ENCODE measurements at regions not wholly inside any gene's neighbourhood (a gene's known extent, or its start where the extent isn't known, plus 50 kb on each side); places are given as distances from the start of the nearest gene placed in this dataset.

DNA sequence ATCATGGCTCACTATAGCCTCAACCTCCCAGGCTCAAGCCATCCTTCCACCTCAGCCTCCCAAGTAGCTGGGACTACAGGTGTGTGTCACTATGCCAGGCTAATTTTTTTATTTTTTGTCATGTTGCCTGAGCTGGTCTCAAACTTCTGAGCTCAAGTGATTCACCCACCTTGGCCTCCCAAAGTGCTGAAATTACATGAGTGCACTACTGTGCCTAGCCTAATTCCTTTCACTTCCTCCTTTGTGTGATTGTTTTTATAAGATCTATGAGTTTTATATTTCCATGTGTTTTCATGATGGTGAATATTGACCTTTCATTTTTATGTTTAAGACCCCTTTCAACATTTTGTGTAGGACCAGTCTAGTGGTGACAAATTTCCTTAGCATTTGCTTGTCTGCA is 55.2 kb upstream of the IL12B start:
- Mint-ChIP-seq H3K36me3 (peaks cover 3 to 42% (median 14%) of the 10 kb centered on the region in 5 donors), H3K4me3 (no peak overlapping the region), H3K27ac (no peak overlapping the region), H3K27me3 (peaks cover 0 to 36% (median 4%) of the 10 kb centered on the region in 5 donors), H3K9me3 (peaks cover 23 to 100% (median 56%) of the 10 kb centered on the region in 11 donors), H3K4me1 (peaks cover 0 to 2% (median 0%) of the 10 kb centered on the region in 7 donors)
- no peak for DNase-seq
- POLR2A ChIA-PET, result no interaction called here
- intact Hi-C loops (cut with micrococcal nuclease), result no loop called here
- Histone ChIP-seq H3K27me3 (ENCODE audit: control insufficient read depth in 2 of 2, insufficient read depth in 2 of 2, low read length in 2 of 2) (no peaks in the 10 kb centered on the region), H3K4me3 (ENCODE audit: low read length) (no peak overlapping the region), H3K9me3 (ENCODE audit: control insufficient read depth in 2 of 3, low read length in 3 of 3) (peaks cover 0 to 29% (median 0%) of the 10 kb centered on the region in 3 experiments), H3K4me1 (ENCODE audit: control insufficient read depth in 2 of 2, insufficient read depth in 2 of 2, low read length in 2 of 2) (no peaks in the 10 kb centered on the region), H3K36me3 (ENCODE audit: control insufficient read depth in 2 of 3, insufficient read depth in 3 of 3, low read length in 3 of 3) (no peaks in the 10 kb centered on the region), H3K27ac (ENCODE audit: low read depth, low read length) (no peak overlapping the region)
- CTCF ChIA-PET, result no interaction called here
- no peak for ATAC-seq

- H3K4me1 ChIP-seq (ENCODE audit: control insufficient read depth in 2 of 2, insufficient read depth in 2 of 2, low read length in 2 of 2), result no peaks in the 10 kb centered on the region
- peaks cover 3 to 42% (median 15%) of the 10 kb centered on the region in 5 donors for H3K36me3 Mint-ChIP-seq
- H3K27ac ChIP-seq (ENCODE audit: low read depth, low read length), result no peak overlapping the region
- no peaks in the 10 kb centered on the region for H3K36me3 ChIP-seq (ENCODE audit: control insufficient read depth in 2 of 3, insufficient read depth in 3 of 3, low read length in 3 of 3)
- peaks cover 0 to 40% (median 4%) of the 10 kb centered on the region in 5 donors for H3K27me3 Mint-ChIP-seq
- H3K27ac Mint-ChIP-seq, result no peak overlapping the region
- ATAC-seq (no peak), DNase-seq (no peak)
- peaks cover 0 to 29% (median 0%) of the 10 kb centered on the region in 3 experiments for H3K9me3 ChIP-seq (ENCODE audit: control insufficient read depth in 2 of 3, low read length in 3 of 3)
- CTCF ChIA-PET, result no interaction called here
- H3K4me1 Mint-ChIP-seq, result peaks cover 0 to 2% (median 0%) of the 10 kb centered on the region in 7 donors
- no peak overlapping the region for H3K4me3 ChIP-seq (ENCODE audit: low read length)
- no peak overlapping the region for H3K4me3 Mint-ChIP-seq
- intact Hi-C loops (cut with micrococcal nuclease), result no loop called here
- POLR2A ChIA-PET, result no interaction called here
- no peaks in the 10 kb centered on the region for H3K27me3 ChIP-seq (ENCODE audit: control insufficient read depth in 2 of 2, insufficient read depth in 2 of 2, low read length in 2 of 2)
- H3K9me3 Mint-ChIP-seq, result peaks cover 27 to 100% (median 54%) of the 10 kb centered on the region in 11 donors
Measured at GRCh38 chr5:159386028-159386711, 55.9 kb upstream of the IL12B start.

DNA sequence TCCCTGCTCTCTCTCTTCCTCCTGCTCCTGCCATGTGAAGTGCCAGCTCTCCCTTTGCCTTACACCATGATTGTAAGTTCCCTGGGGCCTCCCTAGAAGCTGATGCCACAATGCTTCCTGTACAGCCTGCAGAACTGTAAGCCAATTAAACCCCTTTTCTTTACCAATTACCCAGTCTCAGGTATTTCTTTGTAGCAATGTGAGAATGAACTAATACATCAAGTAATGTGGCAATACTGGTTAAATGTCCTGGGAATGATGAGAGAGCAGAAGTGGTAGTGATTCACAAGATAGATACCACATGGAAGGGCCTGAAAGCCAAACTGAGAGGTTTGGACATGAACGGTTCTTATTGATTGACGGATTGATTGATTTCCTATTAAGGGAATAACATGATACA is 62.6 kb upstream of the IL12B start:
- Mint-ChIP-seq H3K27me3 (peaks cover 0 to 56% (median 12%) of the 10 kb centered on the region in 5 donors), H3K4me3 (no peak overlapping the region), H3K27ac (no peak overlapping the region), H3K9me3 (peaks cover 12 to 34% (median 19%) of the 10 kb centered on the region in 11 donors), H3K36me3 (peaks cover 0 to 16% (median 8%) of the 10 kb centered on the region in 5 donors), H3K4me1 (peaks cover 0 to 2% (median 0%) of the 10 kb centered on the region in 7 donors)
- Histone ChIP-seq H3K4me1 (ENCODE audit: control insufficient read depth in 2 of 2, insufficient read depth in 2 of 2, low read length in 2 of 2) (no peaks in the 10 kb centered on the region), H3K36me3 (ENCODE audit: control insufficient read depth in 2 of 3, insufficient read depth in 3 of 3, low read length in 3 of 3) (no peaks in the 10 kb centered on the region), H3K27ac (ENCODE audit: low read depth, low read length) (no peak overlapping the region), H3K4me3 (ENCODE audit: low read length) (no peak overlapping the region), H3K27me3 (ENCODE audit: control insufficient read depth in 2 of 2, insufficient read depth in 2 of 2, low read length in 2 of 2) (no peaks in the 10 kb centered on the region), H3K9me3 (ENCODE audit: control insufficient read depth in 2 of 3, low read length in 3 of 3) (peaks cover 0 to 5% (median 0%) of the 10 kb centered on the region in 3 experiments)
- ATAC-seq (no peak), DNase-seq (no peak)
- CTCF ChIA-PET, result no interaction called here
- POLR2A ChIA-PET, result no interaction called here
- intact Hi-C loops (cut with micrococcal nuclease), result no loop called here

GRCh38 chr5:159393854-159394274 is 63.6 kb upstream of the IL12B start:
- Mint-ChIP-seq H3K27me3 (peaks cover 0 to 53% (median 12%) of the 10 kb centered on the region in 5 donors), H3K4me1 (peaks cover 0 to 2% (median 0%) of the 10 kb centered on the region in 7 donors), H3K36me3 (peaks cover 0 to 16% (median 8%) of the 10 kb centered on the region in 5 donors), H3K27ac (no peak overlapping the region), H3K9me3 (peaks cover 6 to 24% (median 11%) of the 10 kb centered on the region in 11 donors), H3K4me3 (no peak overlapping the region)
- H3K27me3 ChIP-seq (ENCODE audit: control insufficient read depth in 2 of 2, insufficient read depth in 2 of 2, low read length in 2 of 2), result no peaks in the 10 kb centered on the region
- H3K27ac ChIP-seq (ENCODE audit: low read depth, low read length), result no peak overlapping the region
- H3K4me3 ChIP-seq (ENCODE audit: low read length), result no peak overlapping the region
- ChIA-PET POLR2A (no interaction called here), CTCF (no interaction called here)
- no peaks in the 10 kb centered on the region for H3K4me1 ChIP-seq (ENCODE audit: control insufficient read depth in 2 of 2, insufficient read depth in 2 of 2, low read length in 2 of 2)
- DNase-seq, result no peak
- no peaks in the 10 kb centered on the region for H3K36me3 ChIP-seq (ENCODE audit: control insufficient read depth in 2 of 3, insufficient read depth in 3 of 3, low read length in 3 of 3)
- ATAC-seq, result no peak
- intact Hi-C loops (cut with micrococcal nuclease), result no loop called here
- peaks cover 0 to 5% (median 0%) of the 10 kb centered on the region in 3 experiments for H3K9me3 ChIP-seq (ENCODE audit: control insufficient read depth in 2 of 3, low read length in 3 of 3)

- ATAC-seq, result no peak
- no peak overlapping the region for H3K4me3 Mint-ChIP-seq
Measured at GRCh38 chr5:159395202-159395601, 64.9 kb upstream of the IL12B start.

GRCh38 chr5:159398936-159399335 is 68.6 kb upstream of the IL12B start:
- Histone ChIP-seq H3K36me3 (ENCODE audit: control insufficient read depth in 2 of 3, insufficient read depth in 3 of 3, low read length in 3 of 3) (no peaks in the 10 kb centered on the region), H3K4me3 (ENCODE audit: low read length) (no peak overlapping the region), H3K27ac (ENCODE audit: low read depth, low read length) (no peak overlapping the region), H3K9me3 (ENCODE audit: control insufficient read depth in 2 of 3, low read length in 3 of 3) (no peaks in the 10 kb centered on the region), H3K4me1 (ENCODE audit: control insufficient read depth in 2 of 2, insufficient read depth in 2 of 2, low read length in 2 of 2) (no peaks in the 10 kb centered on the region), H3K27me3 (ENCODE audit: control insufficient read depth in 2 of 2, insufficient read depth in 2 of 2, low read length in 2 of 2) (no peaks in the 10 kb centered on the region)
- H3K36me3 Mint-ChIP-seq, result peaks cover 0 to 8% (median 0%) of the 10 kb centered on the region in 5 donors
- no peak for DNase-seq
- H3K9me3 Mint-ChIP-seq, result peaks cover 0 to 7% (median 0%) of the 10 kb centered on the region in 11 donors
- POLR2A ChIA-PET, result interaction anchor here (1.1 kb wide), 1 partner anchor 11 kb away, joined by 4 read pairs; no protein-coding TSS in a partner anchor
- no peak overlapping the region for H3K4me3 Mint-ChIP-seq
- CTCF ChIA-PET, result interaction anchor here (0.7 kb wide), 1 partner anchor 11 kb away, joined by 4 read pairs; no protein-coding TSS in a partner anchor
- ATAC-seq, result no peak
- intact Hi-C loops (cut with micrococcal nuclease), result loop anchor here in 1 of 2 donors (1.0 kb wide), 1 partner anchor 13 kb away; no protein-coding TSS in a partner anchor
- H3K27me3 Mint-ChIP-seq, result peaks cover 0 to 51% (median 5%) of the 10 kb centered on the region in 5 donors
- H3K27ac Mint-ChIP-seq, result no peak overlapping the region
- H3K4me1 Mint-ChIP-seq, result peaks cover 0 to 2% (median 0%) of the 10 kb centered on the region in 7 donors

More at GRCh38 chr5:159395202-159395601, 64.9 kb upstream of the IL12B start:
- no peaks in the 10 kb centered on the region for H3K27me3 ChIP-seq (ENCODE audit: control insufficient read depth in 2 of 2, insufficient read depth in 2 of 2, low read length in 2 of 2)
- peaks cover 0 to 44% (median 11%) of the 10 kb centered on the region in 5 donors for H3K27me3 Mint-ChIP-seq
- no peak overlapping the region for H3K27ac Mint-ChIP-seq
- POLR2A ChIA-PET, result no interaction called here
- H3K4me3 ChIP-seq (ENCODE audit: low read length), result no peak overlapping the region
- H3K36me3 ChIP-seq (ENCODE audit: control insufficient read depth in 2 of 3, insufficient read depth in 3 of 3, low read length in 3 of 3), result no peaks in the 10 kb centered on the region
- intact Hi-C loops (cut with micrococcal nuclease), result no loop called here
- H3K36me3 Mint-ChIP-seq, result peaks cover 0 to 12% (median 8%) of the 10 kb centered on the region in 5 donors
- CTCF ChIA-PET, result no interaction called here
- peaks cover 0 to 18% (median 2%) of the 10 kb centered on the region in 11 donors for H3K9me3 Mint-ChIP-seq
- no peaks in the 10 kb centered on the region for H3K4me1 ChIP-seq (ENCODE audit: control insufficient read depth in 2 of 2, insufficient read depth in 2 of 2, low read length in 2 of 2)
- no peaks in the 10 kb centered on the region for H3K4me1 Mint-ChIP-seq
- DNase-seq, result no peak
- no peaks in the 10 kb centered on the region for H3K9me3 ChIP-seq (ENCODE audit: control insufficient read depth in 2 of 3, low read length in 3 of 3)
- no peak overlapping the region for H3K27ac ChIP-seq (ENCODE audit: low read depth, low read length)
